Tongue (tissue), 1 donor: ENCODE measurements at regions not wholly inside any gene's neighbourhood (a gene's known extent, or its start where the extent isn't known, plus 50 kb on each side); places are given as distances from the start of the nearest gene placed in this dataset.

Experiments
- DNase-seq: peaks from one replicate; pipeline ENCODE4 v3.0.0-alpha.2; 2015

DNA sequence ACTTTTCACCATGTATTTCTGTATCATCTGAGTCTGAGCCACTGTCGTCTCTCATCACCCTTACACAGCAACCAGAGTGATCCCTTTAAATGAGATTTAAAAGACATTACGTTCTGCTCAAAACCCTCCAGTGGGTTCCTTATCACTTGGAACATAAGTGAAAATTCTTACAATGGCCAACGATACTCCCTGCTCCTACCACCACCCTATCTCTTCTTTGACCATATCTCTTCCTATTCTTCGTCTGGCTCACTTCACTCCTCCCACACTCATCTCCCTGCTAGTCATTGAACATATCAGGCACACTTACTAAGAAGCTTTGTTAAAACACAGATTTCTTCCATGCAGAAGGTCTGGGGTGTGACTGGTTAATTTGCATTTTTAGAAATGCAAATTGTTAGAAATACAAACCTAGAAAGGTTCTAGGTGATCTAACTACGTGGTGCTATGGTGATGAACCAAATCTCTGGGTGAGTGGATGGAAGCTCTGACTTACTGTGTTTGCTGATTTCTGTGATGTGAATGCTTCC, 166.6 kb upstream of the CD180 start:
- no peak for DNase-seq

DNA sequence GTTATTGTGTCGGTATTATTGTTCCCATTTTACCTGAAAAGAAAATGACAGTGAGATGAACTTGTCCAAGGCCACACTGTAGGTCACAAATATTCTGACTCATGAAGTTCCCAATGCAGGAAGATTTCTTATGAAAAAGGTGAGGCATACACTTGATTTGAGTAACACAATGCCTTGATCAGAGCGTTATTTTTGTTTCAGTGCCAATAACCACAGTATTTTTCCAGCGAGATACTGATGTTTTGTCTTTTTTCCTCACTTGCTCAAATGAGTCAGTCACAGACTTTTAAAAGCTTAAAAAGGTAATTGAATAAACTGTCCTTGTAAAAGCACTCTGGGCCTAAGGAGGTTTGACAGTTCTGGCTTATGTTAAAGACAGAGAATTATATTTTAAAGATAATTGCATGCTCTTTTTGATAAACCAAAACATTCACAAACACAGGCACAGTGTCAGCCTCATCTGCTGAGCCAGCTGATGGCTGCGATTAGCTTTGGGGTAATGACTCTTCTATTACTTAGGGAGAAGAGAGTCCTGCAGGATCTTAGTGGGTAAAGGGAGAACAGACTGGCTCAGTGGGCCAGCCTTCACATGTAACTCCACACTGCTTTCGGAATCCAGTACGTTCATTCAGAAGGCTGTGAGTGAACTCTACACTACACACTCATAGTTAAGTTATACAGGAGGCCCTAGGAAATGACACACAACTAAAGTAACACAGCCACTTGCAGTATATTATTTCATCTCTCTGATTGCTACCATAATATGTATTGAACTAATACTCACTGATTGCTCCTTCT, 165.5 kb upstream of the CD180 start:
- no peak for DNase-seq

DNA sequence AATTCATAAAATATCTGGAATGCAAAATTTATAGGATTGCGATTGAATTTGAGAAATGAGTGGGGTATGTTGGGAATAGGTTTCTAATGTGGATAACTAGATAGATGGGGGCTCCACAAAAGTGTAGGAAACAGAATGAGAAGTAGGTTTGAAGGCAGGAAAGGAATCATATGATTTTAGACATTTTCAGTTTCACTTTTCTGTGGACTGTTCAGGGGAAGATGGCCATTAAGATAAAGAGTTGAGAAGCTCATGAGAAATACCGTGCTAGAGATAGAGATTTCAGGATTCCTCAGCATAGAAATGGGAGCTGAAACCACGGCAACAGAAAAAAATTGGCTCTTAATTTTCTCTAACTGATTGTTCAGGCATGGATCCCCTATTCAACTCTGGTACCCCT, 163.4 kb upstream of the CD180 start:
- no peak for DNase-seq

- DNase-seq = no peak
These were observed 161.6 kb upstream of the CD180 start for GRCh38 chr5:67358186-67358585.

- DNase-seq = no peak
These were observed 158.6 kb upstream of the CD180 start for GRCh38 chr5:67355120-67355713.

GRCh38 chr5:67353500-67354450, 157.2 kb upstream of the CD180 start:
- DNase-seq = peak; percentile 50

DNA sequence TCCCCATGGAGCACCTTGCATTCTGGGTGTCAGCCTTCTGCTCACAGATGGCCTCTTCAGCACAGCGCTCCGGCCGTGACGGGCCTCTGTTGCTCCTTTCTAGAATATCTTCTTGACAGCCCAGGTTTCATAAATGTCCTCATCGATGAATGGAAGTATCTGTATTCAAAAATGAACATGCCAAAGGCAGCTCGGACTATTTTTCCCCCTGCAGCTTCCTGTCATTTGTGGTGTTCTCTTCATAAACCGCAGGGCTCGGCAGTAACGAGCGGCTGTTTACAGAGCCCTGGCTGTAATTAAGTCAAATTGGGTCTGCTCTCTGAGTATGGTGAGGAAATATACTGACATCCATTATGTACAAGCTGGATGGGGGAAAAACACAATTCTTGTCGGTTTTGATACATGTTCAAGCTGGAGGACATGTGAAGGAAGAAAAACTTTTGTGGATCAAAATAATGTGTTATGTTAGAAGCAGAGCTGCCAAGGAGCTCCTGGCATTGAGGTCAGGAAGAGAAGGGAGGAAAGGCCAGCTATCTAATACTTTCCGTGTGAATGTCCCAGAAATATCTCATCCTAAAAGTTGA, 154.1 kb upstream of the CD180 start:
- DNase-seq = no peak

DNA sequence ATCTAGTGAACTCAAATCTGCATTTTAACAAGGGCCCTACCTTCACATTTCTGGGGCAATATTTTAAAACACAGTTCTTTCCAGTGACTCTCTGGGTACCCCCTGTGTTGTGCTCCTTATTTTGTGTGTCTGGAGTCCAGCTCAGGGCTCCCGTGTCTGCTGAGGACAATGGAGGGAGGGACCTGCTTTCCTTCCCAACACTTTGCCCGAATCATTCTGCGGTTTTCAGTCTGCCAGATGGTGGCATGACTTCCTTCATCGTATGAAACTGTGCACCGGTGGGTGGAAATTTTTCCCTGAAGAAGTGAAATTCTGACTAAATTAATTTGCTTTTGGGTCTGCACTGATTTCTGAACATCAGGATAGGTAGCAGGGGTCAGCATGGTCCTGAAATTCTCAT, 153.6 kb upstream of the CD180 start:
- DNase-seq = no peak

DNA sequence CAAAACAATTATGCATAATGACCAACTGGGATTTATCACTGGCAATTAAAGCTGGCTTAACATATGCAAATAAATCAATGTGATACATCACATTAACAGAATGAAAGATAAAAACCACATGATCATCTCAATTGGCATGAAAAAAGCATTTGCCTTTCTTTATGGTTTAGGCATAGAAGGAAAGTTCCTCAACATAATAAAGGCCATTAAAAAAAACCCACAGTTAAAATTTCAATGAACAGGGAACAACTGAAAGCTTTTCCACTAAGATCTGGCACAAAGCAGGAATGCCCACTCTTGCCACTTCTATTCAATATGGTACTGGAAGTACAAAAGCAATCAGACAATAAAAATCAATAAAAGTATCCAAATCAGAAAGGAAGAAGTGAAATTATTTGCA, 151.2 kb upstream of the CD180 start:
- no peak for DNase-seq

- no peak for DNase-seq
These were observed 150.0 kb upstream of the CD180 start for GRCh38 chr5:67346611-67347010.

GRCh38 chr5:67344870-67345269, 148.3 kb upstream of the CD180 start:
- DNase-seq = no peak

DNA sequence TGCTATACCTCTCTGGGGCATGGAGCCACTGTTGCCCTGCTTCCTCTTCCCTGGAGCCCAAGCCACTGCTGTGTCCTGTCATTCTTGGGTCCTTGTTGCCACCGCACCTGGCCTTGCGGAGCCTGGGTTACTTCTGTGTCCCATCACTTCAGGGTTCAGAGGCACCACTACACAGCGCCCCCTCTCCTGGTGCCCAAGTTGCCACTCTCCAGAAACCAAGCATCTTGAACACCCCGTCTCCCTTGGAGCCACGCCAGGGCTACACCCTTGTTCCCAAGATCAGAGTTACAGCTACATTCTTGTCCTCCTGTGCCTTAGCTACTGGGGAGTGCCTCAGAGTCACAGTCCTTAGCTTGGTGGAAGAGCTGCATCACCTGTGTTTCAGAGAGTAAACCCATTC, 147.2 kb upstream of the CD180 start:
- DNase-seq = no peak

- DNase-seq = no peak
These were observed 144.9 kb upstream of the CD180 start for GRCh38 chr5:67341478-67341877.

DNA sequence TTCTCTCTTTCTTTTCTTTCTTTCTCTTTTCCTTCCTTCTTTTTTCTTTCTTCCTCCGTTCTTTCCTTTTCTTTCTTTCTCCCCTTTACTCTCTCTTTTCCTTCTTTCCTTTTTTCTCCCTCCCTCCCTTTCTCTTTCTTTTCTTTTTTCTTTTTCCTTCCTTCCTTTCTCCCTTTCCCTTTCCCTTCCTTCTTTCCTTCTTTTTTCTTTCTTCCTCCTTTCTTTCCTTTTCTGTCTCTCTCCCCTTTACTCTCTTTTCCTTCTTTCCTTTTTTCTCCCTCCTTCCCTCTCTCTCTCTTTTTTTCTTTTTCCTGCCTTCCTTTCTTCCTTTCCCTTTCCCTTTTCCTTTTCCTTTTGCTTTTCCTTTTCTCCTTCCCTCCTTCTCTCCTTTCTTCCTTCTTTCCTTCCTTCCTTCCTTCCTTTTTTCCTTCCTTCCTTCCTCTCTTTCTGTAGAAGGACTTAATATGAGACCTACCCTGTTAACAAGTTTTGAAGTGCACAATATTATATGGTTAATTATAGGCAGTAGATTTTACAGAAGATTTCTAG, 142.7 kb upstream of the CD180 start:
- DNase-seq = no peak

DNA sequence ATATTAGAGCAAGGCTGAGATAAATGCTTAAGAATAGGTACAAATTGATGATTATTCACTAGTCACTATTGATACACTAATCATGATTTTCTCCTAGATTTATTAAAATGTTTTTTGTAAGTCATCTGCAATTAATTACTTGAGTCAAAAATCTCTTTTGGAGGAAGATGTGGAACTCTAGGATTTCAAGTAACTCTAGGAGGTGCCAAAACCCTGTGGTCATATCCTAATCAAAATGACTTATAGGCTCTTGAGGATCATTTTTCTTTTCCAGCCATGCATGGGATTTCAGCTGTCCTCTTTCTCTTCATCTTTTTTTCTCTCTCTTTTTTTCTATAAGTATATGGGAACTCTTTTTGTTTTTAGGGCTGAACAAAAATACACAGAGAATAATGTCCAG, 141.8 kb upstream of the CD180 start:
- no peak for DNase-seq

GRCh38 chr5:67337751-67338150, 141.2 kb upstream of the CD180 start:
- peak; percentile 16 for DNase-seq

DNA sequence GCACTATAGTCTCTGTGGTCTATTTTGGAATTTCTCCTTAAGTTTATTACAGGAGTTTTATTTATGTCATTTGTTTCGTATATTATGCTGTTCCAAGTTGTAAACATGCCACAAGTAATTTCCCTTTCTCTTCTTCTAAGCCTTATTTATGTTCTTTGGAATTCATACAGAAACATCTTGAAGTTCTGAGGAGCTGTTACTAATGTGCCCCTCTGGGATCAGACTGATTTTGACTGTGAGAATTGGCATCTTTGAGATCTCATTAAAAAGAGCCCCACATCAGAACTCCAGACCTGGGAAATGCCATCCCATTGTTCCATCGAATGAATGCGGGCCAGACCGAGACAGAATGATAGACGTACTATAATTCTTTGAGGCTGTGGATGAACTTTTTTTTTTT, 138.8 kb upstream of the CD180 start:
- DNase-seq = peak; percentile 30

DNA sequence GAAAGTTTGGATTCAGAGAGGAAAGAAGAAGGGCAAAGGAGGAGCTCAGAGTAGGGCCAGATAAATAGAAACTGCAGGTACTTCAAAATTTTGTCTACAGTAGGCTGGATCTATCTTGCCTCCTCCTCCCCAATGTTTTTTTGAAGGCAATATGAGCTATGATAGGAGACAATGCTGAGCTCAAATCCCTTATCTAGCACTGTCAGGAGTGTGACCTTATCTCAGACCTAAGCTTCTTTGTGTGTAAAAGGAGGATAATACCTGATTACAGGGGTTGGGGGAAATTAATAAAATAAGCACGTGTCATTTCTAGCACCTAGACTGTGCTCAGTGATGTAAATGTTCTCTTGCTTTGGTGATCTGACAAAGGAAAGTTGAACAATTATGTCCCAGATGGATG, 137.8 kb upstream of the CD180 start:
- DNase-seq = no peak

GRCh38 chr5:67333171-67333570, 136.6 kb upstream of the CD180 start:
- DNase-seq = no peak

DNA sequence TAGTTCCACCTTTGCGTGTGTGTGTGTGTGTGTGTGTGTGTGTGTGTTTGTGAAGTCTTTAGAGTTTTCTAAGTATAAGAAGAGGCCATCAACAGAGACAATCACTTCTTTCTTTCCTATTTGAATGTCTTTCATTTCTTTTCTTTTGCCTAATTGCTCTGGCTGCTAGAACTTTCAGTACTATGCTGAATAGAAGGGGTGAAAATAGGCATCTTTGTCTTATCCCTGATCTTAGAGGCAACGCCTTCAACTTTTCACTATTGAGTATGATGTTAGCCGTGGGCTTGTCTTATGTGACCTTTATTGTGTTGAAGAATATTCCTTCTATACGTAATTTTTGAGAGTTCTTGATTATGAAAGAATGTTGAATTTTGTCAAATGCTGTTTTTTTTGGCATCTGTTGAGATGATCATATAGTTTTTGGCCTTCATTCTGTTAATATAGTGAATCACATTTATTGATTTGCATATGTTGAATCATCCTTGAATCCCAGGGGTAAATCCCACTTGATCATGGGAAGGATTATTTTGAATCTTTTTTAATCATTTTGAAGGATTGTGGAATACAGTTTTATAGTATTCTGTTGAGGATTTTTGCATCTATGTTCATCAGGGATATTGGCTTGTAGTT, 134.8 kb upstream of the CD180 start:
- DNase-seq = no peak

DNA sequence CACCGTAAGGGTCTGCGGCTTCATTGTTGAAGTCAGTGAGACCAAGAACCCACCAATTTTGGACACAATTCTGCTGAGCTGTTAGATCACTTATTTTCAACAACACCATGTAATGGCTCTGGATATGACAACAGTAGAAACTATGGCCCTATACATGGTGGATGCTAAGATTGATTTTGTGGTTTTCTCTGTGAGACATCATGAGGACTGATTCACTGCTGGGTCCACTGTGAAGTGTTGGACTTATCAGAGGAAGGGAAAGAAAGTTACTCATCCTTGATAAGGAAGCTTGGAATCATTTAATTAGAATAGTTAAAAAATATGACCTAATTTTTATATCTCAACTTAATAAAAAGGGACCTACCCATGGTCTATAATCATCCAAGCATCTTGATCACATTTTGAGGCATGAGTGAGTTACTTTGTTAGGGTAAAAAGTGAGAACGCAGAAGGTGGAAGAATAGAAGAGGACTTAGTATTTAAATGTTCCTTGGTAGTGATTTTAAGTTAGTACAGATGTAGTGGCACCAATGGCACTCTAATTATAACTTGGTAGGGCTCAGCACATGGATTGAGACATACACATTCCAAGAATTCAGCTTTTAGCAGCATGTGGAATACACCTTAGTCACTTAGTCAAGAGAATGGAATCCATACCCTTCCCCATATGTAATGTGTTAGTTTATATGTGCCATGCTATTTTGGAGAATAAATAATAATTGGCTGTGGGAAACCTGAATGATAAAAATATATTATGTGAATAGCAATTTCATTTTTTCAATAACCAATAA, 123.5 kb upstream of the CD180 start:
- no peak for DNase-seq
